H1 (cell line): ENCODE measurements at regions not wholly inside any gene's neighbourhood (a gene's known extent, or its start where the extent isn't known, plus 50 kb on each side); places are given as distances from the start of the nearest gene placed in this dataset.

Experiments used
- CTCF ChIA-PET: fragments of 300-600 bp; sonication (Branson Sonifier 250); formaldehyde crosslinking; loops from one replicate; lab custom pipeline; 2021; ENCODE audit not compliant: partially characterized antibody; lab: Charles Lee
- POLR2A ChIA-PET: fragments of 300-600 bp; sonication (Branson Sonifier 250); formaldehyde crosslinking; loops from one replicate; lab custom pipeline; 2021; ENCODE audit warnings: inconsistent platforms; ENCODE audit not compliant: partially characterized antibody; lab: Charles Lee
- DNase-seq, 2 experiments: peaks; one replicate each; pipeline versions ENCODE4 v3.0.0 to v3.0.0-alpha.2; 2010 to 2022; ENCODE audit warnings: low spot score in 2 of 2, low read depth in 1 of 2, mixed read lengths in 1 of 2
- FAIRE-seq: peaks from 2 replicates; lab custom pipeline; 2011; peaks lifted over from hg19 to GRCh38; lab: Jason Lieb, UNC
- H2AFZ ChIP-seq: 2 replicates; pipeline ENCODE4 v1.8.1; 2012; ENCODE audit warnings: low read length, inconsistent platforms
- H2AK5ac ChIP-seq: 2 replicates; pipeline ENCODE4 v1.6.1; 2013; ENCODE audit warnings: low read depth, low read length
- H2BK120ac ChIP-seq: replicated peaks from 2 replicates; pipeline ENCODE3; 2013; ENCODE audit warnings: low read depth, low read length, inconsistent platforms
- H2BK12ac ChIP-seq: 2 replicates; pipeline ENCODE4 v1.6.1; 2013; ENCODE audit warnings: low read depth, low read length
- H2BK15ac ChIP-seq: 2 replicates; pipeline ENCODE4 v1.6.1; 2013; ENCODE audit warnings: low read length
- H2BK20ac ChIP-seq: 2 replicates; pipeline ENCODE4 v1.6.1; 2013; ENCODE audit warnings: low read length
- H2BK5ac ChIP-seq: 2 replicates; pipeline ENCODE4 v1.6.1; 2013; ENCODE audit warnings: low read depth, low read length
- H3K14ac ChIP-seq: 2 replicates; pipeline ENCODE4 v1.6.1; 2013; ENCODE audit warnings: inconsistent platforms; ENCODE audit not compliant: insufficient read length
- H3K18ac ChIP-seq: 2 replicates; pipeline ENCODE4 v1.6.1; 2013; ENCODE audit warnings: low read length; ENCODE audit errors: extremely low read depth
- H3K23ac ChIP-seq: 2 replicates; pipeline ENCODE4 v1.6.1; 2013; ENCODE audit warnings: inconsistent platforms; ENCODE audit not compliant: insufficient read length
- H3K23me2 ChIP-seq: 2 replicates; pipeline ENCODE4 v1.6.1; 2013; ENCODE audit warnings: low read depth, low read length
- H3K27ac ChIP-seq: 2 replicates; pipeline ENCODE4 v1.6.1; 2011; ENCODE audit warnings: low read depth, low read length, inconsistent platforms
- H3K27me3 ChIP-seq, 4 experiments: replicated peaks in 1 of 4; 1 replicate in 1 of 4; 2 replicates in 3 of 4; pipeline versions ENCODE4 v1.6.1 to v1.8.1; 2011 to 2013; ENCODE audit warnings: low read length in 3 of 4, mild to moderate bottlenecking in 3 of 4, inconsistent platforms in 2 of 4, mixed read lengths in 2 of 4, moderate library complexity in 1 of 4; ENCODE audit not compliant: control insufficient read depth in 3 of 4, insufficient read depth in 3 of 4; ENCODE audit errors: extremely low read depth in 1 of 4
- H3K36me3 ChIP-seq, 4 experiments: 2 replicates each; pipeline versions ENCODE4 v1.6.1 to v1.8.1; 2011 to 2013; ENCODE audit warnings: mild to moderate bottlenecking in 4 of 4, low read length in 3 of 4, moderate library complexity in 2 of 4, control low read depth in 1 of 4, inconsistent platforms in 1 of 4; ENCODE audit not compliant: insufficient read depth in 4 of 4, control insufficient read depth in 2 of 4
- H3K4ac ChIP-seq: replicated peaks from 2 replicates; pipeline ENCODE3; 2013; ENCODE audit warnings: low read length, low read depth, mixed read lengths, inconsistent platforms; ENCODE audit not compliant: insufficient read length
- H3K4me1 ChIP-seq, 4 experiments: replicated peaks in 1 of 4; 1 replicate in 1 of 4; 2 replicates in 3 of 4; pipeline versions ENCODE4 v1.6.1 to v1.8.1; 2011 to 2013; ENCODE audit warnings: low read length in 3 of 4, inconsistent platforms in 2 of 4, mixed read lengths in 1 of 4; ENCODE audit not compliant: insufficient read depth in 4 of 4, control insufficient read depth in 3 of 4
- H3K4me2 ChIP-seq, 2 experiments: 2 replicates each; pipeline versions ENCODE4 v1.6.1 to v1.8.1; 2011 to 2013; ENCODE audit warnings: low read depth in 2 of 2, low read length in 2 of 2, control low read depth in 1 of 2, inconsistent platforms in 1 of 2, mild to moderate bottlenecking in 1 of 2; ENCODE audit not compliant: insufficient read depth in 1 of 2
- H3K4me3 ChIP-seq, 4 experiments: fragments of 200-600, 300-600 bp in 1 of 4; sonication (generic), shearing (Covaris generic), sonication (Bioruptor Twin) in 1 of 4; 2 replicates each; pipeline versions ENCODE4 v1.5.1 to v1.8.1; 2011 to 2016; ENCODE audit warnings: low read length in 4 of 4, low read depth in 3 of 4, control low read depth in 2 of 4, inconsistent platforms in 2 of 4, mild to moderate bottlenecking in 2 of 4, mixed read lengths in 1 of 4, moderate library complexity in 1 of 4; ENCODE audit not compliant: insufficient read depth in 2 of 4; ENCODE audit errors: extremely low read depth in 1 of 4
- H3K56ac ChIP-seq: replicated peaks from 2 replicates; pipeline ENCODE3; 2013; ENCODE audit warnings: low read depth, mild to moderate bottlenecking, mixed read lengths, low read length, inconsistent platforms; ENCODE audit not compliant: insufficient read length
- H3K79me1 ChIP-seq: 2 replicates; pipeline ENCODE4 v1.6.1; 2013; ENCODE audit warnings: low read depth, low read length, control low read depth
- H3K79me2 ChIP-seq, 2 experiments: 2 replicates each; pipeline versions ENCODE4 v1.6.1 to v1.8.1; 2012 to 2013; ENCODE audit warnings: low read length in 2 of 2, mild to moderate bottlenecking in 2 of 2, inconsistent platforms in 1 of 2; ENCODE audit not compliant: insufficient read depth in 2 of 2, control insufficient read depth in 1 of 2
- H3K9ac ChIP-seq, 4 experiments: replicated peaks in 1 of 4; 1 replicate in 1 of 4; 2 replicates in 3 of 4; pipeline versions ENCODE4 v1.6.1 to v1.8.1; 2011 to 2013; ENCODE audit warnings: low read depth in 3 of 4, low read length in 3 of 4, control low read depth in 2 of 4, mild to moderate bottlenecking in 2 of 4, moderate library complexity in 2 of 4, inconsistent platforms in 1 of 4; ENCODE audit errors: extremely low read depth in 1 of 4
- H3K9me3 ChIP-seq, 2 experiments: 2 replicates each; pipeline versions ENCODE4 v1.6.1 to v1.8.1; 2012 to 2013; ENCODE audit warnings: mild to moderate bottlenecking in 2 of 2, moderate library complexity in 2 of 2, control low read depth in 1 of 2, inconsistent platforms in 1 of 2, low read depth in 1 of 2, low read length in 1 of 2, mixed read lengths in 1 of 2; ENCODE audit not compliant: insufficient read depth in 2 of 2
- H4K20me1 ChIP-seq, 2 experiments: replicated peaks in 1 of 2; 2 replicates each; pipeline versions ENCODE3 to v1.8.1; 2011 to 2013; ENCODE audit warnings: inconsistent platforms in 2 of 2, low read length in 2 of 2, mild to moderate bottlenecking in 1 of 2; ENCODE audit not compliant: insufficient read depth in 2 of 2, control insufficient read depth in 1 of 2
- H4K5ac ChIP-seq: 2 replicates; pipeline ENCODE4 v1.6.1; 2013; ENCODE audit warnings: low read length, low read depth, mixed read lengths, inconsistent platforms; ENCODE audit not compliant: insufficient read length
- H4K8ac ChIP-seq: 2 replicates; pipeline ENCODE4 v1.8.0; 2013; ENCODE audit warnings: mild to moderate bottlenecking, moderate library complexity, low read length, inconsistent platforms; ENCODE audit not compliant: insufficient read depth; ENCODE audit errors: extremely low read depth
- H4K91ac ChIP-seq: replicated peaks from 2 replicates; pipeline ENCODE3; 2013; ENCODE audit warnings: low read length, mixed read lengths, inconsistent platforms; ENCODE audit not compliant: insufficient read length
- CBX8 ChIP-seq: fragments of 300-800, 300-1000 bp; sonication (generic); IDR thresholded peaks from 2 replicates; pipeline ENCODE4 v1.7.1; 2016; ENCODE audit warnings: low read depth, low read length, borderline replicate concordance
- RAD21 ChIP-seq, 2 experiments: IDR thresholded peaks in 1 of 2; conservative IDR thresholded peaks in 1 of 2; 2 replicates each; pipeline ENCODE4 v1.6.1; 2011; ENCODE audit warnings: low read depth in 2 of 2, low read length in 2 of 2, improper control_type of control experiment in 1 of 2, inconsistent platforms in 1 of 2, mild to moderate bottlenecking in 1 of 2, moderate library complexity in 1 of 2
- WGBS, 2 experiments: shearing (Covaris generic) in 1 of 2; methylation state at CpG; one replicate each; pipeline versions ENCODE4 v1.1.6 to v1.1.7; 2013 to 2015; ENCODE audit warnings: low lambda C conversion rate in 2 of 2, mixed read lengths in 2 of 2, inconsistent platforms in 1 of 2, low coverage in 1 of 2, missing lambda C conversion rate in 1 of 2; ENCODE audit not compliant: insufficient replicate concordance in 2 of 2, insufficient coverage in 1 of 2, insufficient read length in 1 of 2; ENCODE audit errors: extremely low coverage in 1 of 2, missing lambda C conversion rate in 1 of 2; 5-methylcytosine and 5-hydroxymethylcytosine counted together

- Histone ChIP-seq H3K23me2 (no peaks in the 10 kb centered on the region), H4K20me1 (no peaks in the 10 kb centered on the region), H4K91ac (no peak overlapping the region), H3K4me3 (no peak overlapping the region), H3K79me2 (no peaks in the 10 kb centered on the region), H2BK120ac (no peak overlapping the region), H2BK20ac (no peak overlapping the region), H3K18ac (no peak overlapping the region), H3K79me1 (no peaks in the 10 kb centered on the region), H3K4me1 (no peaks in the 10 kb centered on the region), H2BK5ac (no peak overlapping the region), H4K5ac (no peak overlapping the region), H3K4ac (no peak overlapping the region), H3K23ac (no peak overlapping the region), H4K8ac (no peak overlapping the region), H3K4me2 (no peak overlapping the region), H3K36me3 (no peaks in the 10 kb centered on the region), H3K9me3 (no peaks in the 10 kb centered on the region), H2BK12ac (no peak overlapping the region), H3K9ac (no peak overlapping the region), H2AK5ac (no peak overlapping the region), H3K14ac (no peak overlapping the region), H3K27ac (0 out of 2 replicates have a peak overlapping the region, but pooled peaks have one; percentile 15), H2AFZ (no peak overlapping the region), H3K27me3 (no peaks in the 10 kb centered on the region), H3K56ac (no peak overlapping the region), H2BK15ac (no peak overlapping the region)
- WGBS, 2 experiments, result 92% methylated on average over 4 of the region's 4 CpGs; no CpG with 5 or more reads in 1 of the 2 experiments
- ChIA-PET POLR2A (no interaction called here), CTCF (no interaction called here)
- FAIRE-seq (no peak), DNase-seq (no peak)
- no peak for TF ChIP-seq RAD21 (IDR thresholded peaks at IDR 0.05 in 1 of 2, conservative IDR thresholded peaks at IDR 0.05 in 1 of 2; ENCODE audit: low read depth in 2 of 2, low read length in 2 of 2)
- no peak for TF ChIP-seq CBX8
Observed at GRCh38 chr3:148600902-148601765, 96.6 kb upstream of the AGTR1 start.
